Fibroblast of mammary gland (primary cell): ENCODE measurements at regions not wholly inside any gene's neighbourhood (a gene's known extent, or its start where the extent isn't known, plus 50 kb on each side); places are given as distances from the start of the nearest gene placed in this dataset.

Source experiments
- DNase-seq: peaks from one replicate; pipeline ENCODE4 v3.0.0-alpha.2; 2010; ENCODE audit warnings: low read depth
- H3K4me3 ChIP-seq: 2 replicates; pipeline ENCODE4 v1.5.1; 2011; ENCODE audit warnings: low read depth, mild to moderate bottlenecking, low read length, moderate library complexity; ENCODE audit not compliant: control insufficient read depth
- CTCF ChIP-seq: conservative IDR thresholded peaks from 2 replicates; pipeline ENCODE4 v1.5.1; 2011; ENCODE audit warnings: low read depth, low read length, inconsistent platforms; ENCODE audit not compliant: control insufficient read depth, insufficient read depth

GRCh38 chr4:11543706-11544105 is 115.0 kb upstream of the HS3ST1 start:
- no peak for TF ChIP-seq CTCF
- DNase-seq = peak; percentile 33
- no peak overlapping the region for H3K4me3 ChIP-seq

DNA sequence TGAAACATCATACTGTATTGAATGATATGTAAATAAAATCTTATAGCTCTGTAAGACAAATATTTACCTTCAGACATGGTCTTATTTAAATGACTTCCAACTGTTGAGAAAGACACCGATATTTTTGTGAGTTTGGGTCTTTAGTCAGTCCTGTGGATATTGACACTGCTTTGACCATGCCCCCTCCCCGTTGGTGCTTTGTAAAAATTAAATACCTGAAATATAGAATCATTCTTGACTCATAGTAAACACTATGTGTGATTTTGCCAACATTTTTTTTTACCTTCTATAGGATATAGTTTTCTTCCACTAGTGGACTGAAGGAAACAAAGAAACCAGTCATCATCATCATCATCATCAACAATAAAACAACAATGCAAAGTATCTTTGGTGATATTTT is 114.3 kb upstream of the HS3ST1 start:
- DNase-seq = no peak
- H3K4me3 ChIP-seq = no peak overlapping the region
- TF ChIP-seq CTCF = no peak

DNA sequence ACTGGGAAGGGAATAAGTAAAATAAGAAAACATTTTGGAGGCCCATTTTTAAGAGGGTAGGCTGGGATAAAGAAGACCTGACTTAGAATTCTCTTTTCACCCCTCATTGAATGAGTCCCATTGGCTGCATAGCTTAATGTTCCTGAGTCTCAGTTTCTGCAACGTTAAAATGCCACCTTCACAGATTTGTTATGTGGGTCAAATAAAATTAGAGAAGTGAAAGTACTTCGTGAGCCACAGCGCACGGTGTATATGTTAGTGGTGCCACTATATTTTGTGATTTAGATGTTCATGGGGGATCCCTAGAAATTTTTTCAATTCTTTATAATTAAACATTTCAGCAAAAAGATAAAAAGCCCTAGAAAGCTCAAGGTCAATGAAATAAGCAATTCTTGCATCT is 109.2 kb upstream of the HS3ST1 start:
- TF ChIP-seq CTCF = no peak
- no peak overlapping the region for H3K4me3 ChIP-seq
- no peak for DNase-seq

DNA sequence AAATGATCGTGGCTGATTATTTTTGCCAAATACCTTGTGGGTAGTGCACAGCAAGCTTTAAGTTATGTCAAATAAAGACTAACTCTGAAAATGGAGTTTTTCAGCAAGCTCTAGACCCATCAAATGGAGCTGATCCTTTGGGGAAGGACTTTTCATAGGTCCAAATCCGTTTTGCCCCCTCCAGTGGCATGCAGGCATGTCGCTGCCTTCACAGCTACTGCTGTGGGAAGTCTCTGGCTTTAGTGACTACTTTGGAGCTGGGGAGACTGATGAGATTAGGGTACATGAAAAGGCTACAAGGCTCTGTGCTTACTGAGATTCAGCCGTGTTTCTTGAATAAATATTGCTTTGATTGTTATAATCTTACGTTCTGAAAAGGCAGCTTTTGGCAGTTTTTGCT is 106.6 kb upstream of the HS3ST1 start:
- no peak overlapping the region for H3K4me3 ChIP-seq
- TF ChIP-seq CTCF = no peak
- DNase-seq = no peak

GRCh38 chr4:11534623-11535302 is 106.1 kb upstream of the HS3ST1 start:
- no peak for DNase-seq
- TF ChIP-seq CTCF = no peak

DNA sequence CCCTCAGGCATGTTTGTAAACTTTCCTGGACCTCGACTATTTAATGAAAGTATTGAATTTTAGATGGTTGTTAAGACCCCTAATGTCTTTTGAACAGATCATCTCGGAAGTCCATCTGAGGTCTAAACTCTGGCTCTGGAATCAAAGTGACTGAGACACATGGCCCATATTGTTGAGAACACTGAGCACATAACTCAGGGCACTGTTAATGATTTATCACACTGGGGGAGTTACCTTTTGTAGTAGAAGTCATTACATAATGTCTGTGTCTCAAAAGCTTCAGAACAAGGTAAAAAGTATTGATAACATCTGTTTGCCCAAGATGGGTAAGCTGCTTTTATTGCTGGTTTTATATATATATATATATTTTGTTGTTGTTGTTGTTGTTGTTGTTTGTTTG is 103.4 kb upstream of the HS3ST1 start:
- H3K4me3 ChIP-seq = no peak overlapping the region
- no peak for TF ChIP-seq CTCF
- no peak for DNase-seq

More at GRCh38 chr4:11534623-11535302, 106.1 kb upstream of the HS3ST1 start:
- no peak overlapping the region for H3K4me3 ChIP-seq
